AG04450 (cell line): ENCODE measurements at regions not wholly inside any gene's neighbourhood (a gene's known extent, or its start where the extent isn't known, plus 50 kb on each side); places are given as distances from the start of the nearest gene placed in this dataset.

ENCODE experiments used
- CTCF ChIA-PET: fragments of 300-600, 350-600 bp; formaldehyde crosslinking; extraction: SDS; loops from one replicate; lab custom pipeline; 2022; ENCODE audit warnings: antibody characterized with exemption, inconsistent platforms; lab: Charles Lee
- POLR2A ChIA-PET: fragments of 350-600 bp; formaldehyde crosslinking; extraction: SDS; loops from one replicate; lab custom pipeline; 2021; ENCODE audit warnings: antibody characterized with exemption, inconsistent platforms; lab: Yijun Ruan, JAX
- DNase-seq: peaks from one replicate; pipeline ENCODE4 v3.0.0-alpha.2; 2011; ENCODE audit warnings: low read depth, low spot score
- H3K27ac ChIP-seq: one replicate; pipeline ENCODE4 v1.5.1; 2012; ENCODE audit warnings: low read depth, low read length, control low read depth
- H3K27me3 ChIP-seq: one replicate; pipeline ENCODE4 v1.6.0; 2012; ENCODE audit warnings: low read length; ENCODE audit not compliant: control insufficient read depth, insufficient read depth
- H3K4me3 ChIP-seq: 2 replicates; pipeline ENCODE4 v1.5.1; 2011; ENCODE audit warnings: mild to moderate bottlenecking, low read depth, low read length, control low read depth
- H3K9me3 ChIP-seq: 2 replicates; pipeline ENCODE4 v1.5.1; 2012; ENCODE audit warnings: low read length; ENCODE audit not compliant: control insufficient read depth, insufficient read depth
- CTCF ChIP-seq: IDR thresholded peaks from 2 replicates; pipeline ENCODE4 v1.5.1; 2011; ENCODE audit warnings: low read depth, low read length, control low read depth, inconsistent platforms

- DNase-seq, result no peak
- CTCF ChIA-PET, result no interaction called here
- POLR2A ChIA-PET, result no interaction called here
- H3K27ac ChIP-seq, result no peak overlapping the region
- peaks cover 3% of the 10 kb centered on the region for H3K27me3 ChIP-seq
- no peak overlapping the region for H3K4me3 ChIP-seq
- H3K9me3 ChIP-seq, result no peaks in the 10 kb centered on the region
- no peak for TF ChIP-seq CTCF
These were observed 578.0 kb downstream of the INSC start for GRCh38 chr11:15692739-15693138.

DNA sequence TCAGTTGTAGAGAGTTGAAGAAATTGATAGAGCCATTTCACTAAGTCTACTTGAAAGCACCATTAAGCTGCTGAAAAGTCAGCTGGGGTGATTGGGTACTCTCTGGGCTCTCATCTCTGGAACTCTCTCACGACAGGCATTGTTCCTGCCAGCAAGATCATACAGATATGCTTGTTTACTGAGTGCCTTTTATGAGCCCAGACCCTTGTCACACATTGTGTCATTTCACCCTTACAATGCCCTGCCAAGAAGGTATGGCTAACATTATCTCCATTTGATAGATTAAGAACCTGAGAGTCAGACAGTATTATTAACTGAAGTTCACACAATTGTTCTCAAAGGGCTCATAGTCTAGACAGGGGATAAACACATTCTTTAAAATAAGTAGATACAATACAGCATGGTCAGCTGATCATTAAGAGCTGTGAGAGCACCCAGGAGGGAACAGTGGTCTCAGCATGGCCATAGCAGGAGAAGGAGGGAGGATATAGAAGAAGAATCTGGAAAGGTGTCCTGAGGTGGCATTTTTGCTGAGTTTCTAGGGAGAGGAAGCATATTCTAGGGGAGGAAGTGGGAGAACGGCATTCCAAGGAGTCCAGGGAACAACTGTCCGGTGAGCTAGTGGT is 580.5 kb downstream of the INSC start:
- Histone ChIP-seq H3K27ac (no peak overlapping the region), H3K4me3 (no peak overlapping the region), H3K9me3 (no peaks in the 10 kb centered on the region), H3K27me3 (peaks cover 3% of the 10 kb centered on the region)
- POLR2A ChIA-PET, result no interaction called here
- no peak for DNase-seq
- TF ChIP-seq CTCF, result no peak
- CTCF ChIA-PET, result no interaction called here

- ChIA-PET POLR2A (no interaction called here), CTCF (no interaction called here)
- TF ChIP-seq CTCF, result no peak
- no peak for DNase-seq
- Histone ChIP-seq H3K27ac (no peak overlapping the region), H3K4me3 (no peak overlapping the region), H3K27me3 (peaks cover 3% of the 10 kb centered on the region), H3K9me3 (no peaks in the 10 kb centered on the region)
These were observed 581.3 kb downstream of the INSC start for GRCh38 chr11:15696069-15696468.

DNA sequence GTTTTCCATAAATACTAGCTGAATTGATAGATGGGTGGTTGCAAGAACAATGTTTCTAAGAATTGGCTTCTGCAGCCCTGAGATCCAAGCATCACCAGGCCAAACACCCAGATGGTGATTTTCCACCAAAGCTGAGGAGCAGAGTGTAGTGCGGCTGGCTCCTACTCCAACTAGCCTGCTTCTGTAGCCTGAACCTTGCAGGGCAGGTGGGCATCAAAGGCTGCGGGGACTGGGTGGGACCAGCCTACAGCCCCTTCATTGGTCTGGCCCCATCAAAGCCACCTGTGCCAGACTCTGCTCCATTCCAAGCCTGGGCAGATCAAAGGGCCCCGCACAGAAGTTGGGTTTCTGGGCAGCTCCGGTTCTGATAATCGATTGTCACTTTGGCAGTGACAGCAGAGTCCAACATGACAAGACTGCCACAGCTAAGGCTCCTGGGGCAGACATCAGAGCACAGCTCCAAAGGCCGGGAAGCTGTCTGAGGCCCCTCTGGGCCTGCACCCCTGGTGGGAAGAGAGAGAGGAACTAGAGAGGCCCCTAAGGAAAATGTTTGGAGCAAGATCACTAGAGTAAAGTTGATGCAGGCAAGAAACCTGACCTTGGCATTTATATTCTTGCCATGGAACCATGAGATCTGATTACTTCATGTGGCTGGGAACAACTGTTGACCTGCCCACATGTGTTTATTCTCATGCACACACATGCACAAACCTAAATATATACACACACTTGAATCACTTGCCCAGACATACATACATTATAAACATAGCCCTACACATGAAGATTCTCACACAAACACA is 582.9 kb downstream of the INSC start:
- POLR2A ChIA-PET, result no interaction called here

More for the DNA sequence above, 582.9 kb downstream of the INSC start:
- no peak for DNase-seq
- CTCF ChIA-PET, result no interaction called here
- H3K9me3 ChIP-seq, result no peaks in the 10 kb centered on the region
- no peak overlapping the region for H3K4me3 ChIP-seq
- no peak for TF ChIP-seq CTCF
- H3K27ac ChIP-seq, result no peak overlapping the region
- peaks cover 3% of the 10 kb centered on the region for H3K27me3 ChIP-seq
